ENCODE measurements at regions not wholly inside any gene's neighbourhood (a gene's known extent, or its start where the extent isn't known, plus 50 kb on each side); places are given as distances from the start of the nearest gene placed in this dataset.

DNA sequence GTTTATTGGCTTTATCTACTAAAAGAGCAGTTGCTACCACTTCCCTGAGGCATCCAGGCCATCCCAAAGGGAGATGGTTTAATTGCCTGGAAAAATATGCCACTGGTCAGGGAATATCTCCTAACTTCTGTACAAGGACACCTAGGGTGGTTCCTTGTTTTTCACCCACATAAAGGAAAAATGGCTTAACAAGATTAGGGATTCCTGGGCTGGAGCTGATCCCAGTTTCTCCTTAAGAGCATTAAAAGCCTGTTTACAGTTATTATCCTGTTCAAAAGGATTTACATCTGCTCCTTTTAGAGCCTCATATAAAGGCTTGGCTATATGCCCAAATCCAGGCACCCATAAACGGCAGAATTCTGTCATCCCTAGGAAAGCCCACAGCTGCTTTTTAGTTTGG is 70.2 kb upstream of the WNT7A start:
- TF ChIP-seq YY1 (IDR thresholded peaks at IDR 0.05; ENCODE audit: insufficient read depth, insufficient read length) (no peak), ZNF274 (IDR thresholded peaks at IDR 0.05; ENCODE audit: low read depth, low read length) (no peak)
